Heart left ventricle (tissue), 13 donors: ENCODE measurements at regions not wholly inside any gene's neighbourhood (a gene's known extent, or its start where the extent isn't known, plus 50 kb on each side); places are given as distances from the start of the nearest gene placed in this dataset.

Experiments
- POLR2A ChIP-seq, 2 donors: fragments of 450-650 bp; IDR thresholded peaks; one replicate each; pipeline ENCODE4 v1.6.1; 2017; ENCODE audit warnings: antibody characterized with exemption in 2 of 2, mild to moderate bottlenecking in 2 of 2, moderate library complexity in 2 of 2
- TF ChIP-seq, protein P1 (sequence below), 12 donors: fragments of 200-600 bp; sonication (generic) in 4 of 12; IDR thresholded peaks; one replicate each; pipeline versions ENCODE4 v1.5.0 to v1.8.0; 2018 to 2022; ENCODE audit warnings: antibody characterized with exemption in 12 of 12, mild to moderate bottlenecking in 5 of 12
- donor health status: ischemic (EF 13 %, LVEDD 7.1; RV severe dilation, severe dysfunction).
- donor health status: DM: no; HTN: yes; CAD: no.
- donor health status: DM: no; HTN: no; CAD: no.
- donor health status: ischemic (EF 25% LVEDD 6.9; RV normal size, moderate dysfunction).
- donor health status: ischemic (EF 25% LVEDD 5.7; RV mildly dilated, moderate dysfunction).
- donor health status: ischemic (EF 35%, LVEDD 5.7; RV mildly dilated, moderate dysfunction).
- donor health status: nonischemic (EF 11% LVEDD 7.7; RV severe dilation, severe dysfunction).
- donor health status: DM: yes; HTN: yes; CAD: no.
- donor health status: PGD.
- donor health status: ischemic (EF 29% LVEDD 5.4; RV normal size, mild dysfunction).
- donor health status: nonischemic (EF 23%, LVEDD 6.1; RV moderate dilation, normal function).

GRCh38 chr3:30486368-30486767 lies 120.0 kb upstream of the TGFBR2 start:
- TF ChIP-seq, protein P1, sequence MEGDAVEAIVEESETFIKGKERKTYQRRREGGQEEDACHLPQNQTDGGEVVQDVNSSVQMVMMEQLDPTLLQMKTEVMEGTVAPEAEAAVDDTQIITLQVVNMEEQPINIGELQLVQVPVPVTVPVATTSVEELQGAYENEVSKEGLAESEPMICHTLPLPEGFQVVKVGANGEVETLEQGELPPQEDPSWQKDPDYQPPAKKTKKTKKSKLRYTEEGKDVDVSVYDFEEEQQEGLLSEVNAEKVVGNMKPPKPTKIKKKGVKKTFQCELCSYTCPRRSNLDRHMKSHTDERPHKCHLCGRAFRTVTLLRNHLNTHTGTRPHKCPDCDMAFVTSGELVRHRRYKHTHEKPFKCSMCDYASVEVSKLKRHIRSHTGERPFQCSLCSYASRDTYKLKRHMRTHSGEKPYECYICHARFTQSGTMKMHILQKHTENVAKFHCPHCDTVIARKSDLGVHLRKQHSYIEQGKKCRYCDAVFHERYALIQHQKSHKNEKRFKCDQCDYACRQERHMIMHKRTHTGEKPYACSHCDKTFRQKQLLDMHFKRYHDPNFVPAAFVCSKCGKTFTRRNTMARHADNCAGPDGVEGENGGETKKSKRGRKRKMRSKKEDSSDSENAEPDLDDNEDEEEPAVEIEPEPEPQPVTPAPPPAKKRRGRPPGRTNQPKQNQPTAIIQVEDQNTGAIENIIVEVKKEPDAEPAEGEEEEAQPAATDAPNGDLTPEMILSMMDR (IDR thresholded peaks at IDR 0.05): no peak
- no peak for TF ChIP-seq POLR2A (IDR thresholded peaks at IDR 0.05)
